Posterior vena cava (tissue), 2 donors: ENCODE measurements at regions not wholly inside any gene's neighbourhood (a gene's known extent, or its start where the extent isn't known, plus 50 kb on each side); places are given as distances from the start of the nearest gene placed in this dataset.
A peak's percentile ranks its signal among the peaks of the same experiment; 100 is the strongest.
"Not testable (repeated sequence)": the region's sequence is repeated elsewhere in the genome, so short reads cannot be mapped to it uniquely, and the experiment has no call there.

Experiments
- DNase-seq: peaks from one replicate; pipeline ENCODE4 v3.0.0-alpha.2; 2020; ENCODE audit warnings: low spot score
- intact Hi-C, 2 donors: fragments of 100-400 bp; cut with DNase I; formaldehyde crosslinking; loops; one replicate each; pipeline versions ENCODE4 v1.14.1 to v1.14.2; 2022 to 2023
- donor health status: DM: yes; HTN: yes; CAD: no.
- donor health status: DM: yes; HTN: yes; CAD: no.

- intact Hi-C loops = loop anchor here in 1 of 2 donors (5.0 kb wide), 1 partner anchor 35 kb away; no protein-coding TSS in a partner anchor
- no peak for DNase-seq
Observed at GRCh38 chr15:68482246-68482645, 50.3 kb upstream of the ITGA11 start.

DNA sequence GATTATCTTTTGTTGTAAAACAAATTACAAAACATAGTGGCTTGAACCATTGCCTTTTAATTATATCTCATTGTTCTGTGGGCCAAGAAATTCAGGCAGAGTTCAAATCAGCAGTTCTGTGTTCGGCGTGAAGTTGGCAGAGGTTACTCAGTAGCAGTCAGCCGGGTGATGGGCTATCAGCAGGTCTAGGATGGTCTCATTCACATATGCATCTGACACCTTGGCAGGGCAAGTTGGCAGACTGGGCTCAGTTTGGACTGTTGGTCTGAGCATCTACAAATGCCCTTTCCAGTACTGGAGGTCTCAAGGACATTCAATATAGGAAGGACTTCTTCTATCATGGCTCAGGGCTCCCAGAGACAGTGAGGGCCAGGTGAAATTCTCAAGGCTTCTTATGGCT lies 51.2 kb upstream of the ITGA11 start:
- DNase-seq = no peak
- intact Hi-C loops = loop anchor here (1.0 to 5.0 kb wide), 2 partner anchors 34 to 36 kb away; no protein-coding TSS in a partner anchor

GRCh38 chr15:68484220-68484619 lies 52.3 kb upstream of the ITGA11 start:
- intact Hi-C loops = loop anchor here in 1 of 2 donors (5.0 kb wide), 1 partner anchor 33 kb away; no protein-coding TSS in a partner anchor

DNA sequence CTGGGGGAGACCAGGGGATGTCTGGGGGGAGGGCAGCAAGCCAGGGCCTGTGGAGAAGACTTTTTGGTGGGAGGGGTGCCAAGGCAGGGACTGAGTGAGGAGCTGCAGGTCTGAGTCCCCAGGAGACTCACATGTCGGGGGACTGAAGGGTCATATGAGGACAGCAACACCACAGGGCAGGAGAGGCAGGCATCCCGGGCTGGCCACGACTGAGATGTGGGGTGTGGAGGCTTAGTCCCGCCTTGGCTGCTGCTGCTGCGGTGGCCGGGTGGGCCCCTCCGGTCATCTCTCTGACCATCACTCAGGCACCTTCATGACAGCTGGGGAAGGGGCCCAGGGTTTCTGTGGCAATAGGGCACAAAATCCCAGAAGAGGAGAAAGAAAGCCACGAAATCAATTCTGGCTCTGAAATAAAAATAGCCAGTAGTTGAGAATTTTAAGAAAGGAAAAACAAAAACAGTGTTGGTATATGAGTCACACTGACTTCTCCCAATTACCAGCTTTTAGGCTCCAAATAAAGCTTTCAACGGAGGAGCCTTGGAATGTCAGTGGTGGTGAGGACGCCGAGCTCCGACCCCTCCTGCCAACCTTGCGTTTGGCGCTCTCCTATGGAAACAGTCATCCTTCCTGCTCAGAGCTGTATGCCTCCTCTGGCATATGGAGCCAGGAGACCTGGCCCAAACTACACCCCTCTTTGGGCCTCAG lies 52.9 kb upstream of the ITGA11 start:
- DNase-seq = peak; percentile 86
- intact Hi-C loops = loop anchor here in 1 of 2 donors (5.0 kb wide), 1 partner anchor 32 kb away; no protein-coding TSS in a partner anchor

More at GRCh38 chr15:68484220-68484619, 52.3 kb upstream of the ITGA11 start:
- DNase-seq = no peak

DNA sequence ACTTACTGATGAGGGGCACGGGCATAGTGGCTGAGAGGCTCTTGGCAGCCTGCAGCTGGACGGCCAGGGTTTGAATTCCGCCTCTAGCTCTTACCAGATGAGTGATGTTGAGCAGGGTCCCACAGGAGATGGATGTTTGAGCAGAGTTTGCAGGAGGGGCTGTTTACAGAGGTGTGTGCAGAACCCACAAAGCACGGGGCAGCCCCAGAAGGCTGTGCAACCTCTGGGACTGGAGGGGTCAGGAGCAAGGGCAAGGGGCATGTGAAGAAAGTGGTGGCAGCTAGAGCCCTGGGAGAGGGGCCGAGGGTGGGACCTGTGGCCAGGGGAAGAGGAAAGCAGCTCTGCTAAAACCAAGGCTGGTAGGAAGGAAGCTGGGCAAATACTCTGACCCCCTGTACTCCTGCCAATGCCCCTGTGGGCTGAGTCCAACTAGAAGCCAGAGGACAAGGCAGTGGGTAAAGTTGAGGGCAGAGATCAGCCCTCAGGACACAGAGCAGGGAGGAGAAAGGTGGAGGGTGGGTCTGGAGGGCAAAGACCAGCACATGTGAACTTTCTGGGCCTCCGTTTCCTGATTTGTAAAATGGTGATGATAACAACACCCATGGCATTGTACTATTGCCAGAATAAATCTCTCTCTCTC lies 53.9 kb upstream of the ITGA11 start:
- DNase-seq = no peak
- intact Hi-C loops = no loop called here

DNA sequence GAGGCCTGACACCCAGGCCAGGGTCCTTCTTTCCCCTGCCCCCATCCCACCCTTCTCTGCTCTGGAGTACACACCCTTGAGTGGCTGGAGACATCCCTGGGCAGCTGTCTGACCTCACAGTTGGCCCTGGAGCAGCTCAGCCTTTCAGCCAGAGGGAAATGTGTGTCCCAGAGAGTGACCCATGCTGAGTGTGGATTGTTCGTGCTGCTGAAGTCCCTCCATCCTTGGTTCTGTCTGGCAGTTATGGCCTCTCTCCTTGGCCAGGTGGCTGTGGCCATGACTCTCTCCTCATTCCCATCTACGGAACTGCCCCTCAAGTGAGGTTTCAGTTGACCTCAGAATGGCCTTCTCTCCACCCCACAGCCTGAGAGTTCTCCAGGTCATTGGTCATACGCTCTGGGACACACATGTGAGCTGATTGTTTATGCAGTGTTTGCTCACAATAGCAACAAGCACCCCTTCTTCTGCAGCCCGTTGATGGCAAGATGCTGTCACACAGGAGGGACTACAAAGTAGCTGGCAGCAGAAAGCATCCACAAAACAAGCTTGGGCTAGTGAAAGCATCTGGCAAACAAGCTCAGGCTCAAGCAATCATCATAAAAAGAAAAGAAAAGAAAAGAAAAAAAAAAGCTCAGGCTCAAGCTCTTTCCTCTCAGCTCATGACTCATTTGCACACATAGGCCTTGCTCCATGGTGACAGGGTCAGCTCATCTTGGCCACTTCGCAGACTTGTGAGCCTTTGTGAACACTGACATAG lies 55.3 kb upstream of the ITGA11 start:
- intact Hi-C loops = no loop called here

GRCh38 chr15:68488290-68488689 lies 56.3 kb upstream of the ITGA11 start:
- intact Hi-C loops = no loop called here
- no peak for DNase-seq

More for the DNA sequence above, 55.3 kb upstream of the ITGA11 start:
- DNase-seq = no peak

- DNase-seq = no peak
- intact Hi-C loops = no loop called here
Observed at GRCh38 chr15:68488966-68489365, 57.0 kb upstream of the ITGA11 start.

DNA sequence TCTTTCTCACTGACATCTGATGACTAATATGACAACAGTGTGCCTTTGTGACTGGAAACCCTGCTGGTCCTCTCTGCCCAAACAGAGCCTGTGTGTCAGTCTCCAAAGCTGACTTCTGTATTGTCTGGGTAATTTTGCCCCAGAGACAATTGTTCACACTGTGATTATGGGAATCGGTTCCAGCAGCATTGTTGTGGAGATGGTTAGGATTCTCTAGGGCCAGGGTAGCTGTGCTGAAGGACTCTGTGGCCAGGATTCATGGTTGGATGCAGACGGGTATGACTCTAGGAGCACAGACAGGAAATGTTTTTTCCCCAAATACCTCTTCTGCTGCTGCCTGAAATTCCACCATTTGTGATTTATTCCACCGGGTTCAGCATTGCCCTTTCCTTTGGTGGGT lies 57.5 kb upstream of the ITGA11 start:
- no peak for DNase-seq
- intact Hi-C loops = no loop called here

- intact Hi-C loops = no loop called here
- DNase-seq = no peak
Observed at GRCh38 chr15:68491415-68492106, 59.6 kb upstream of the ITGA11 start.

DNA sequence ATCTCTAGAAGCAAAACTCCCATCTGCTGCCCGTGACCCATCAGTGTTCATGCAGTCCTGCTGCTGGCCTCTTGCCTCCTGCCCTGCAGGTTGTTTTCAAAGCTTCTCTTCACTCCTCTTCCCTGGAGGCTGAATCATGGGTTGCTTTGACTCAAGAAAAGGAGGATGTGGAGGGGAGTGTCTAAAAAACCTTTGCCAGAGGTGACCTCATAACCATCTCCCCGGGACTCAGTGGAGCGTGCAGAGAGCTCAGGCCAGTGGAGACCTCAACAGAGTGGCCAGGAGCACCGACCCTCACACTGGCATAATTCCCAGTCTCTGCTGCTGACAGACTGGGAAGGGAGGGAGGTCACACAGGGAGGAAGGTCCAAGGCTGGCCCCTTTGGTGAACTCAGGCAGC lies 60.9 kb upstream of the ITGA11 start:
- no peak for DNase-seq
- intact Hi-C loops = no loop called here

DNA sequence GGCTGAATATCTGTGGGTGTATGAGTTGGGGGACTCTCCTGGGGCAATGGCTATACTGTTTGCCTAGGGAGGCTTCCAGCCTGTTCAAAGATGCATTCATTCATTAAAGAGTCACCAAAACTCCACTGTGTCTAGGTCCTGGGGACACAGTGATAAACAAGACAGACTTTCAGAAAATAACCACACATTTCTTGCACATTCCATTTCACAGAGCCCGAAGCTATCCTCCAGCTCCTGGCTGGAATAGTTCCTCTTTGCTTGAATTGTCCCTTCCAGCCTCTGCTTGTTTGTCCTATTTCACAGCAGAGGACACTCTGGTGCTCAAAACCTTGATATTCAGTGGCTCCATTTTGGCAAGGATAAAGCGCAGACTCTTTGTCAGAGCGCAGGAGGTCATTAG lies 61.7 kb upstream of the ITGA11 start:
- intact Hi-C loops = no loop called here

DNA sequence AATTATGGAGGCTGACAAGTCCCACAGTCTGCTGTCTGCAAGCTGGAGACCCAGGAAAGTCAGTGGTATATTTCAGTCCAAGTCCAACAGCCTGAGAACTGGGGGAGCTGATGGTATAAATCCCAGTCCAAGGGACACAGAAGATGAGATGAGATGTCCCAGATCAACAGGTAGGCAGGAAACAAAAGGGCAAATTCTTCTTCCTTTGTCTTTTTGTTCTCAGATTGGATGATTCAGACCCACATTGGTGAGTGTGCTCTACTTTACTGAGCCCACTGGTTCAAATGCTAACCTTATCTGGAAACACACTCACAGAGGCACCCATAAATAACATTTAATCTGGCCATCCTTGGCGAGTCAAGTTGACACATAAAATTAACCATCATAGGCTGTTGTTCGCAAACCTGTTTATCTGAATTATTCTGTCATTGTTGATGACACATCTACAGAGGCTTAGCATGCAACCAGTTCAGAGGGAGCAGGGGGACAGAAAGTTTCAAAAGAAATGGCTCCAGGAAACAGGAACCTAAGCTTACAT lies 62.7 kb upstream of the ITGA11 start:
- no peak for DNase-seq
- intact Hi-C loops = no loop called here

More for the DNA sequence above, 61.7 kb upstream of the ITGA11 start:
- no peak for DNase-seq

GRCh38 chr15:68495221-68495950 lies 63.4 kb upstream of the ITGA11 start:
- no peak for DNase-seq
- intact Hi-C loops = no loop called here

DNA sequence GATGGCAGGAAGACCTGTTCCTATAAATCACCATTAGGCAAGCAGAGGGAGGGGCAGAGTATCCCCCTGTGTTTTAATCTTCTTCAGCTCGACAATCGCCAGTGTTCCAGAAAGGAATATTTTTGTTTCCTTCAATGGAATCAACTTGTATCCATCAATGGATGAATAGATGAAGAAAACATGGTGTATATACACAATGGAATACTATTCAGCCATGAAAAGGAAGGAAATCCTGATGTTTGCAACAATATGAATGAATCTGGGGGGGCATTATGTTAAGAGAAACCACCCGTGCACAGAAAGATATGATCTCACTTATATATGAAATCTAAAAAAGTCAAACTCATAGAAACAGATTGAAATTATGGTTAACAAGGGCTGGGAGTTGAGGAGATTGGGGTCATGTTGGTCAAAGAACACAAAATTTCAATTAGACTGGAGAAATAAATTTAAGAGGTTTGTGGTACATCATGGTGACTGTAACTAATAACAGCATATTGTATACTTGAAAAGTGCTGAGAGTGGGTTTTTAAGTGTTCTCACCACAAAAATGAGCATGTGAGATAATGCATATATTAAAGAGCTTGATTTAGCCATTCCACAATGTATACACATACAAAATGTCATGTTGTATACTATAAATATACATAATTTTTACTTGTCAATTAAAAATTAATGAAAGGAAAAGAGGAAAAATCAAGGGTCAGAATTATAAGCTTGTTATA lies 64.2 kb upstream of the ITGA11 start:
- intact Hi-C loops = no loop called here
- DNase-seq = no peak

DNA sequence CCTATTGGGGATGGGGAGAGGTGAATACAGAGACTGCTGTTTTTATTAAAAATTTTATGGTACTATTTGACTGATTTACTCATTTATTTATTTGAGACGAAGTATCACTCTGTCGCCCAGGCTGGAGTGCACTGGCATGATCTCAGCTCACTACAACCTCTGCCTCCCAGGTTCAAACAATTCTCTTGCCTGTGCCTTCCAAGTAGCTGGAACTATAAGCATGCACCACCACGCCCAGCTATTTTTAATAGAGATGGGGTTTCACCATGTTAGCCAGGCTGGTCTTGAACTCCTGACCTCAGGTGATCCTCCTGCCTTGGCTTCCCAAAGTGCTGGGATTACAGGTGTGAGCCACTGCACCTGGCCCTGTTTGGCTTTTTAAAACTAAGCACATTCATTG lies 64.8 kb upstream of the ITGA11 start:
- intact Hi-C loops, DNase-seq: not testable (repeated sequence)

DNA sequence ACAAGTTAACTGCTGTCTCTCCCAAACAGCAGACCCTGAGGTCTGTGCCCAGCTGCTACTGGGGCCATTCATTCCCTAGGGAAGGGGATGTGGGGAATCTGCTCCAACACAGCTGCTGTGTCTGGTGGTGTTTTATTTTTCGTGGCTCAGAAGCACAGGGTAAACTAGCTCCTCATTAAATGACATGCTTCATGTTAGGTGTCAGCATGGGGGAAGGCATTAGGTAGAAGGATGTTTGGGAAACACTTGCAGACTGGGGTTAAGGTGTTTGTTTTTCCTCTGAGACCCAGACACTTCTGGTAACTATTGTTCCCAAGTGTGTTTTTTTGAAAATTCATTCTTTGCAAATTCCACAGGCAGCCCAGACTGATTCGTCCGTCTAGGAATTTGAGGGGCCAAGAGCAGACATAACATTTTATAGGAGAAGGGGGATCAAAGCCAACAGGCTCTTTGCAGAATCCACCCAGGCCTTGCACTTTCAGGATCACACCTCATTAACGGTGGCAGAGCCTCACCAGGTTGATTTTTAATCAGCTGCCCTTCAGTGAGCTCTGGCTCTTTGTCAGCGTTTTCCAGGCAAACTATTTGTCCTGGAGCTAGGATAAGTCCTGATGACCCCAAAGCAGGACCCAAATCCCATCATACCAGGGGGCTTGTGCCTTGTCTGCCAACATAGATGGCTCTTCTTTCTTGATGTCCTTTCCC lies 65.4 kb upstream of the ITGA11 start:
- intact Hi-C loops = no loop called here
- DNase-seq = no peak
